ENCODE measurements at regions not wholly inside any gene's neighbourhood (a gene's known extent, or its start where the extent isn't known, plus 50 kb on each side); places are given as distances from the start of the nearest gene placed in this dataset.
"Not testable (repeated sequence)": the region's sequence is repeated elsewhere in the genome, so short reads cannot be mapped to it uniquely, and the experiment has no call there.

- not testable (repeated sequence) for TF ChIP-seq CTCF (conservative IDR thresholded peaks at IDR 0.05 in 1 of 2, IDR thresholded peaks at IDR 0.05 in 1 of 2; ENCODE audit: extremely low read depth in 1 of 2, insufficient read depth in 1 of 2, low read depth in 1 of 2, low read length in 2 of 2); EZH2 (IDR thresholded peaks at IDR 0.05; ENCODE audit: borderline replicate concordance, low read length)
Measured at GRCh38 chr7:25743670-25744451, 408.1 kb upstream of the NFE2L3 start.
